Spinal cord (tissue), 9 donors: ENCODE measurements at regions not wholly inside any gene's neighbourhood (a gene's known extent, or its start where the extent isn't known, plus 50 kb on each side); places are given as distances from the start of the nearest gene placed in this dataset.
"Not testable (repeated sequence)": the region's sequence is repeated elsewhere in the genome, so short reads cannot be mapped to it uniquely, and the experiment has no call there.

Experiments used
- DNase-seq, 6 donors: peaks; one replicate each; pipeline versions ENCODE4 v3.0.0 to v3.0.0-alpha.2; 2013 to 2015; ENCODE audit warnings: low spot score in 6 of 6, low read depth in 4 of 6
- H3K27ac ChIP-seq: one replicate; pipeline ENCODE4 v1.5.1; 2013; ENCODE audit warnings: low read depth, low read length, control low read depth
- H3K27me3 ChIP-seq: one replicate; pipeline ENCODE4 v1.6.1; 2013; ENCODE audit warnings: low read length; ENCODE audit not compliant: control insufficient read depth, insufficient read depth
- H3K36me3 ChIP-seq: one replicate; pipeline ENCODE4 v1.6.1; 2013; ENCODE audit warnings: low read length; ENCODE audit not compliant: control insufficient read depth, insufficient read depth
- H3K4me1 ChIP-seq: one replicate; pipeline ENCODE4 v1.6.1; 2013; ENCODE audit warnings: low read length; ENCODE audit not compliant: control insufficient read depth, insufficient read depth
- H3K4me3 ChIP-seq: one replicate; pipeline ENCODE4 v1.5.1; 2013; ENCODE audit warnings: low read depth, low read length, control low read depth
- H3K9me3 ChIP-seq: one replicate; pipeline ENCODE4 v1.6.1; 2013; ENCODE audit warnings: low read length; ENCODE audit not compliant: control insufficient read depth, insufficient read depth
- WGBS: methylation state at CpG from one replicate; pipeline ENCODE4 v1.1.5; 2013; ENCODE audit warnings: missing lambda C conversion rate; ENCODE audit not compliant: insufficient coverage; 5-methylcytosine and 5-hydroxymethylcytosine counted together
- donor health status: healthy.

DNA sequence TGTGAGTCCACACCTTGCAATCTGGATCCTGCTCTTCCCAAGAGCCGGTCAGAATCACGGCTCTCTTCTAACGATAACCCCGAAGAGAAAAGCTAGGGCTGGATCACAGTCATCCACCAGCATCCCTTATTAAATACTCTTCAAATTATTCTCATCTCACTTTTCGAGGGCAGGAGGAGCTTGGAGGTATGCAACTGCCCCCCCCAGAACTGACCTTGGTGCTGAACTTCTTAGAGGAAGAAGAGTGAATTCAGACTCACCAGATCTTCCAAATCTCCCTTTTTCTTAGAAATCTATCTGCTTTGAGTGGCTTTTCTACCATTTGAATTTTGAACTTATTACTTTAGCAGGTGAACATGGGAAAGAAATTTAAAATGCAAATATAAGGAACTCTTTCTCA is 75.7 kb downstream of the MED10 start:
- no peaks in the 10 kb centered on the region for H3K9me3 ChIP-seq
- DNase-seq: no peak
- H3K36me3 ChIP-seq: no peaks in the 10 kb centered on the region
- WGBS: no CpG with 5 or more reads among the region's 5 CpGs
- peaks cover 4% of the 10 kb centered on the region for H3K4me1 ChIP-seq
- no peak overlapping the region for H3K4me3 ChIP-seq
- no peak overlapping the region for H3K27ac ChIP-seq
- no peaks in the 10 kb centered on the region for H3K27me3 ChIP-seq

DNA sequence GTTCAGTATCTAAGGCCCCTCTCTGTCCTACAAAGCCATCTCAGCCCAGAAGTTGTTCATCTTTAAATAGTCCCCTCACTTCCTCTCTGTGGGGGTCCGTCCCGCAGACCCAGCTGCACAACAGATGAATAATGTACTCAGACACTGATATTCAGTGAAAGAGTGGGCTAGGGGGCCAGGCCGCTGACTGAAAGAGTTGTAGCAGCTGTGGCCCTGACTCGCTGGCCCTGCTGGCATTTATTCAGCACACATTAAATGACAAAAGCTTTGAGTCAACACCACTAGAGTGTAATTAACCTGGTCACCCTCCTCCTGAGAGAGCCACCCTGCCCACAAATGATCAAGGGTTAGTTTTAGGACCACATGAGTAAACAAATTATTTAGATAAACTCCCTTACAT is 76.3 kb downstream of the MED10 start:
- Histone ChIP-seq H3K9me3 (no peaks in the 10 kb centered on the region), H3K36me3 (no peaks in the 10 kb centered on the region), H3K27ac (no peak overlapping the region), H3K27me3 (no peaks in the 10 kb centered on the region), H3K4me3 (no peak overlapping the region), H3K4me1 (peaks cover 4% of the 10 kb centered on the region)
- WGBS: no CpG with 5 or more reads among the region's 4 CpGs
- peak in 2 of 6 donors; percentile 31 to 47 for DNase-seq

DNA sequence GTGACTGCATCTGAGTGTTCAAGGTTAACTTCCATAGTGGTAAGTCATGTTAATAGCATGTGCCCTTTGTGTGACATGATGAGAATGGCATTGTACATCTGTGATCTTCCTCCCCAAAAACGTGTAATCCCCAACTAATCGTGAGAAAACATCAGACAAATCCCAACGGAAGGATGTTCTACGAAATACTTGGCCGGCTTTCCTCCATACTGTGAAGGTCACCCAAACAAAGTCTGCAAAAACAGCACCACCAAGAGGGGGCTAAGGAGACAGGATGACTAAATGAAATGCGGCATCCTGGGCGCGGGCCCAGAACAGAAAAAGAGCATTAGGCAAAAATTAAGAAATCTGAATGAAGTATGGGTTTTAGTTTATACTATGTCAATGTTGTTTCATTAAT is 81.8 kb downstream of the MED10 start:
- no peak overlapping the region for H3K4me3 ChIP-seq

DNA sequence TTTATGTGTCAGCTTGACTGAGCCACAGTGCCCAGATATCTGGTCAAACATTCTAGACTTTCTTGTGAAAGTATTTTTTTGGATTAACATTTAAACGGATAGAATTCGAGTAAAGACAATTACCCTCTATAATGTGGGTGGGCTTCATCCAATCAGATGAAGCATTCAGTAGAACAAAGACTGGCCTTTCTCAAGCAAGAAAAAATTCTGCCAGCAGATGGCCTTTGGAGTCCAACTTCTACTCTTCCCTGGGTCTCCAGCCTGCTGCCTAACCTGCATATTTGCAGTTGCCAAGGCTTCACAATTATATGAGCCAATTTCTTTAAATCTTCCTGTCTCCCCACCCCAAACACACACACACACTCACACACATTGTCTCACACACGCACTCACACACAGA is 86.4 kb downstream of the MED10 start:
- H3K36me3 ChIP-seq: no peaks in the 10 kb centered on the region
- H3K27me3 ChIP-seq: no peaks in the 10 kb centered on the region
- H3K4me1 ChIP-seq: no peaks in the 10 kb centered on the region
- no CpG with 5 or more reads among the region's 3 CpGs for WGBS
- DNase-seq: no peak
- no peak overlapping the region for H3K4me3 ChIP-seq
- no peaks in the 10 kb centered on the region for H3K9me3 ChIP-seq
- H3K27ac ChIP-seq: no peak overlapping the region

More for the DNA sequence above, 81.8 kb downstream of the MED10 start:
- WGBS: no CpG with 5 or more reads among the region's 8 CpGs
- no peak for DNase-seq
- Histone ChIP-seq H3K36me3 (no peaks in the 10 kb centered on the region), H3K27me3 (no peaks in the 10 kb centered on the region), H3K9me3 (no peaks in the 10 kb centered on the region), H3K4me1 (no peaks in the 10 kb centered on the region), H3K27ac (no peak overlapping the region)

DNA sequence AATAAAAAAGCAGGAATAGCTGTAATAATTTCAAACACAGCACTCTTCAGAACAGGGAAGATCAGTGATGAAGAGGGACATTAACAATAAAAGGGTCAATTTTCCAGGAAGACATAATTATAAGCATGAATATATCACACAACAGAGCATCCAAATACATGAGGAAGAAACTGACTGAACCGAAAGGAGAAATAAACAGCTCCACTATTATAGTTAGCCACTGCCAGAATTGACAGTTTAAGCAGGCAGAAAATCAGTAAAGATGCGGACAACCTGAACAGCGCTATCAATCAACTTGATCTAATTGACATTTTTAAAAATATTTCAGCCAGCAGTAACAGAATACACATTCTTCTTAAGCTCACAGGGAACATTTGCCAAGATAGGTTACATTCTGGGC is 89.1 kb downstream of the MED10 start:
- H3K27ac ChIP-seq: no peak overlapping the region
- no peaks in the 10 kb centered on the region for H3K36me3 ChIP-seq
- DNase-seq: no peak
- H3K4me1 ChIP-seq: no peaks in the 10 kb centered on the region
- peaks cover 3% of the 10 kb centered on the region for H3K9me3 ChIP-seq
- H3K4me3 ChIP-seq: no peak overlapping the region
- 77% methylated on average over 3 of the region's 3 CpGs for WGBS
- no peaks in the 10 kb centered on the region for H3K27me3 ChIP-seq

DNA sequence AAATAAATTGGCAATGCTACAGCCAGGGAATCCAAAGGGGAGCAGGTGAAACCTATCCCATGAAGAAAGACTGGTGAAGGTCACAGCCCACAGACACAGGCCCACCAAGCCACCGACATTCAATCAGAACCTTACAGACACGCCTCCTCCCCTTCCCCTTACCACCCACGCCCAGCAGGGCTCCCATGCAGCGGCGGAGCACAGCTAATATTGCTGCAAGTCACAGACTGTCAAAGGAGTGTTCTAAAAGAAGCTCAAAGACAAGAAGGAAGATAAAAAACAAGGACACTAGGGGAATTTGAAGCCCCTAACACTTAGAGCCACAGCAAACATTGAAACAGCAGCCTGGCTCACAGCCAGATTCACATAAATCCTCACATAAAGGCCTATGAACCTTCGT is 91.2 kb downstream of the MED10 start:
- 20% methylated on average over 2 of the region's 6 CpGs for WGBS
- Histone ChIP-seq H3K4me3 (no peak overlapping the region), H3K4me1 (no peaks in the 10 kb centered on the region), H3K27me3 (no peaks in the 10 kb centered on the region), H3K27ac (no peak overlapping the region), H3K36me3 (no peaks in the 10 kb centered on the region), H3K9me3 (peaks cover 3% of the 10 kb centered on the region)
- peak in 2 of 6 donors; percentile 31 to 53 for DNase-seq

DNA sequence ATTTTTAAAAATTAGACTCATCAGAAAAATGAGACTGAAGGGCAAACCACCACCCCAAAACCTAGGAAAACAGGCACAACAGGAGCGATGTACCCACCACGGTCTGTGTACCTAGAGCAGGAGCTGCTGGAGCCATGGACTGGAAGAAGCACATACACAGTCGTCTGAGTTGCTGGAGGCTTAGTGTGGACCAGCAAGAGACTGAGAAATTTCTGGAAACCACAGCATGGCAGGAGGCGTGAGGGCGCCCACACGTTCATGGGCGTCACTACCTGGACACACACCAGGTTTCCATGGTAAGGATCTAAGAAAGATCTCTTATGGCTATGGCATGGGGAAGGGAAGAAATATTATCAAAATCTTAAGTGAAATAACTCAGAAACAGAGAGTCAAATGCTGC is 91.9 kb downstream of the MED10 start:
- H3K36me3 ChIP-seq: no peaks in the 10 kb centered on the region
- no peaks in the 10 kb centered on the region for H3K27me3 ChIP-seq
- H3K4me1 ChIP-seq: no peaks in the 10 kb centered on the region
- WGBS: 95% methylated on average over 7 of the region's 7 CpGs
- H3K9me3 ChIP-seq: peaks cover 3% of the 10 kb centered on the region
- no peak overlapping the region for H3K4me3 ChIP-seq
- no peak overlapping the region for H3K27ac ChIP-seq
- DNase-seq: no peak

DNA sequence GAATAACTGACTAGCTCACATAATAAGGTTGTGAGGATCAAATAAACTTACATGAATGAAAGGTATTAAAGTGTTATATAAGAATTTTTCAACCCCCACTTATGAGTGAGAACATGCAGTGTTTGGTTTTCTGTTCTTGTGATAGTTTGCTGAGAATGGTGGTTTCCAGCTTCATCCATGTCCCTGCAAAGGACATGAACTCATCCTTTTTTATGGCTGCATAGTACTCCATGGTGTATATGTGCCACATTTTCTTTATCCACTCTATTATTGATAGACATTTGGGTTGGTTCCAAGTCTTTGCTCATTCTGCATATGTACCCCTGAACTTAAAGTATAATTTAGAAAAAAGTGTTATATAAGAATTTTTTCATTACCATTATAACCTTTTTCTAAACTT is 93.9 kb downstream of the MED10 start:
- not testable (repeated sequence) for H3K9me3 ChIP-seq, H3K4me1 ChIP-seq, H3K27me3 ChIP-seq, H3K4me3 ChIP-seq, H3K27ac ChIP-seq, DNase-seq, H3K36me3 ChIP-seq

DNA sequence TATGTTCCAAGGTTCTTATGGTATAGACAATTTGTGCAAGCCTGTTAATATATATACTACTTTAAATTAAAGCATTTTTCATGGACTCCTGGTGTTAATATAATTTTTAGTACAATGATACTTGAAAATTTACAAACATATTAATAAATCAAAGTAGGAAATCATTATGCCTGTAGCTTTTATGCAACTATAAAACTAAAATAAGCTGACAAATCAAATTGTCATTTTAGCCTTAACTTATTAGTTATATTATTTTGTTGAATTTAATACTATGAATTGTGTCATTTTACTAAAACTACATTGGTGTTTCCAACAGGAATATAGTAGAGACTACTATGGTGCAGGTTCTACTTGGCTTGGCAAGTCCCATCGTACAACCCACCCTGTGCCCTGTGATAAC is 96.0 kb downstream of the MED10 start:
- Histone ChIP-seq H3K36me3 (no peaks in the 10 kb centered on the region), H3K4me3 (no peak overlapping the region), H3K9me3 (peaks cover 3% of the 10 kb centered on the region), H3K27me3 (no peaks in the 10 kb centered on the region), H3K27ac (no peak overlapping the region), H3K4me1 (no peaks in the 10 kb centered on the region)
- 100% methylated on average over 1 of the region's 1 CpG for WGBS
- no peak for DNase-seq

DNA sequence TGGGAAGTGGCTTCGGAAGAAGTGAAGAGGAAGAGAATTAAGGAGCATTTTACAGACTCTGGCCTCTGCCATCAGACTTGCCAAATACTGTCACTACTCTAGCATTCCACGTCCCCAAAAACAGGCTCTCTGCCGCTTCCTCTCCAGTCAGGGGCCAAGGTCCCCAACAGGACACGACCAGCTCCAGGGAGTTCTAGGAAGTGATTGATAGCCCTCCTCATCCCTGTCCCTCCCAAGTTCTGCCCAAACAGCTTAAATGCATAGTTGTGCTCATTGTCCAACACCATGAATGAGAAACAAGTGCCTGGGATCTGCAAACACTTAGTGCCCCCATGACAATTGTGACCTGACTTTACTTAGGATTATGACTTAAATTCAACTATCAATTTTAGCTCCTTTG is 96.5 kb downstream of the MED10 start:
- WGBS: 27% methylated on average over 3 of the region's 4 CpGs
- no peaks in the 10 kb centered on the region for H3K4me1 ChIP-seq
- H3K27ac ChIP-seq: no peak overlapping the region
- no peaks in the 10 kb centered on the region for H3K27me3 ChIP-seq
- peaks cover 3% of the 10 kb centered on the region for H3K9me3 ChIP-seq
- no peak overlapping the region for H3K4me3 ChIP-seq
- no peaks in the 10 kb centered on the region for H3K36me3 ChIP-seq
- DNase-seq: no peak
